ENCODE measurements at regions not wholly inside any gene's neighbourhood (a gene's known extent, or its start where the extent isn't known, plus 50 kb on each side); places are given as distances from the start of the nearest gene placed in this dataset.

GRCh38 chr3:74124782-74125181 is 489.7 kb downstream of the CNTN3 start:
- DNase-seq: no peak

DNA sequence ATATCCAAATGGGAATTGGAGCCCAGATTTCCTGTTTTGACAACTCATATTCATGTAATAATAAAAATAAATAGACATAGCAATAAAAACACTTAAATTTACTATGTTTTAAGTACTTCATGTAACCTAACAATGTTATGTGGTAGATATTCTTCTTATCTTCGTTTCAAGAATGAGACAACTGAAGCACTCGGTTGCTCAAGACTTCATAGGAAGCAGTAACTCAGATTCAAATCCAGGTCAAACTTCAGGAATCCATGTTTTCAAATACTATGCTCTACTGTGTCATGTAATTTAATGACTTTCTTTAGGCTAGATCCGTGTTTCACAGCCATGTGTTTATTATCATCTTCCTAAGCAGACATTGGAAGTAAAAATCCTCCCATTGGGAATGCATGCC is 492.2 kb downstream of the CNTN3 start:
- no peak for DNase-seq

DNA sequence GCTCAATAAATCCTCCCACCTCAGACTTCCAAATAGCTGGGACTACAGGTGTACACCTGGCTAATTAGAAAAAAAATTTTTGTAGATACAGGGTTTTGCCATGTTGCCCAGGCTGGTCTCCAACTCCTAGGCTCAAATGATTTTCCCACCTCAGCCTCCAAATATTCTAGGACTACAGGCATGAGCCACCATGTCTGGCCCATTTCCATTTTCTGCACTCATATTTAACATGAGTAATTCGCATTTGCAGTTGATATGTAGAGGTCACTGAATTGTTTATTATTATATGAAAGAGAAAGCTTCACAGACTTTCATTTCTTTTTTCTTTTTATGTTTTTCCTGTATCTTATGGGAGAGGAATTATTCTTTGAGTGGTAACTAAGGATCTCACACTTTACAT is 492.7 kb downstream of the CNTN3 start:
- DNase-seq: peak; percentile 30

GRCh38 chr3:74119221-74119620 is 494.5 kb upstream of the PDZRN3 start:
- no peak for DNase-seq

DNA sequence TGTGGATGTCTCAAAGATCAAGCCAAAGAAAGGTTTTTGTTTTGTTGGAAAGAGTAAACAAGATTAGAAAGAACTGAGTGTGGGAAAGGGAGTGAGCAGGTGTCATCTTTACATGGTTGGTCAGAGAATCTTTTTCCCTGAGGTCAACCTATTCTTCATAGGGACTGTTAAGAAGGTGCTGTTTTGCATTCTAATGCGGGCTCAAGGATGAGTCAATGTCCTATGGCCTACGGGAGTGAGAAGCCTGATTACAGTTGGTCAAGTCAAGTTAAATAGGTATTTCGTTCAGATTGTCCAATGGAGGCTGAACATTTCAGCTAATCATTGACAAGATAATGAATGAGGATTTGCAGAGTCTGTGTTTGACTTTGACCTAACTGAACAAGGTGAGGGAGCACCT is 491.2 kb upstream of the PDZRN3 start:
- no peak for DNase-seq

DNA sequence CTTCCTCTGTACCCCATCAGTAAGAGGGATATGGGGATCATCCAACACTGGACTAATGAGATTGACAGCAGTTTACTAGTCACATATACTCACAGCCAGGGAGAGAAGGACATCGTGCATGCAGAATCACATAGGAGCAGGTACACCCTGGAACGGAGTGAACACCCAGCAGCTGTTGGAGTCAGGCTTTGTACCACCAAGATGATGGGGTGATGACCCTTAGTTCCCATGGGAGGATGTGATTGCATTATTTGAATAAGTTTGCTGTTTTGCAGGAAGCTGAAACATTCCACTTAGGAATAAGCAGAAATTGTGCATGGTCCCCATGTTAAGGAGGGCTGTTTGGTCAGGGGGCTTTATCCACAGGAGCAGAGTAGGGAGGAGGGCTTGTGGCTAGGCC is 482.7 kb upstream of the PDZRN3 start:
- DNase-seq: no peak

- peak; percentile 29 for DNase-seq
These were observed 482.2 kb upstream of the PDZRN3 start for GRCh38 chr3:74106925-74107324.

- no peak for DNase-seq
These were observed 466.5 kb upstream of the PDZRN3 start for GRCh38 chr3:74091204-74091603.

DNA sequence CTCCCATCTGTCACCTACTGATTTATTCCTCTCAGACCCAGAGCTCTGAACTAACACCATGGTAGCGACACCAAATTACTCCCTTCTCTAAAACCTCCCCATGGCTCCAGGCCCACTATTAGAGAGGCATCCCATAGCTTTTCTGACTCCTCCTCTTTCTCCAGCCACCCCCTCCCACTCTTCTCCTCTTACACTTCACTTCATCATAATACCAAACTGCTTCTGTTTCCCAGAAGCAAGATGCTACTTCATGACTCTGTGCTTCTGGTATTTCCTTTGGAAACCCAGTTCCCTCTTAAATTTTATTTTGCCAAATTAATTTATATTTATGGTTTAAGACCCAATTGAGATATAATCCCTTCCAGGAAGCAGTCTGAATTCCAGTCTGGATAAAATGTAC is 465.1 kb upstream of the PDZRN3 start:
- DNase-seq: peak; percentile 81

GRCh38 chr3:74080056-74080461 is 455.3 kb upstream of the PDZRN3 start:
- no peak for DNase-seq

DNA sequence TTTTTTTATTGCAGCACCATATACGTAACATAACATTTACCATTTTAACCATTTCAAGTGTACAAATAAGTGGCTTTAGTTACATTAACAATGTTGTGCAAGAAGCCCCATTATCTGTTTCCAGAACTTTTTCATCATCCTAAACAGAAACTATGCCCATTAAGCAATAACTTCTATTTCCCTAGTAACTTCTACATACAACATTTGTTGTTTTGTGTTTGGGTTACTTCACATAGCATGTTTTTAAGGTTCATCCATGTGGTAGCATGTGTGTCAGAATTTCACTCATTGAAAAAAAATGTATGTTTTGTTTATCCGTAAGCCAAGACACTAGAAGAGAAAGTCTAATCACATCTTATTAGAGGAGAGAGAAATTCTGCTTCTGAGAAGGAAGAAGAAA is 450.5 kb upstream of the PDZRN3 start:
- DNase-seq: no peak

DNA sequence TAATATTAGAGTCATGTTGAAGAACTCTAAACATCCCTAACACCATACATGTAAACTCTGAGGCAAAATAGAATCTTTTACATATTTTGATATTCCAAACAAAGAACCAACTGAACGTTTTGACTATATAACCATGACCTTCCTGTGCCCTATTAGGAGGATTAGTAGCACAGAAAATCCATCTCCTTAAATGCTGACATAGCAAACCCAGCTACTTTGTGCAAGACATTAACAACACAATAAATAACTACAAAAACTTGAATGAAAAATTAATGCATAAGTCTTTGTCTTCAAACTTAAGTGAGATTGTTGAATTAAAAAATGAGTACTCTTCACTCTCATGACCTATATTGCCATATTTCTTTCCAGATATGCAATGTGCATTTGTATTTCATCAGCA is 450.0 kb upstream of the PDZRN3 start:
- DNase-seq: no peak

DNA sequence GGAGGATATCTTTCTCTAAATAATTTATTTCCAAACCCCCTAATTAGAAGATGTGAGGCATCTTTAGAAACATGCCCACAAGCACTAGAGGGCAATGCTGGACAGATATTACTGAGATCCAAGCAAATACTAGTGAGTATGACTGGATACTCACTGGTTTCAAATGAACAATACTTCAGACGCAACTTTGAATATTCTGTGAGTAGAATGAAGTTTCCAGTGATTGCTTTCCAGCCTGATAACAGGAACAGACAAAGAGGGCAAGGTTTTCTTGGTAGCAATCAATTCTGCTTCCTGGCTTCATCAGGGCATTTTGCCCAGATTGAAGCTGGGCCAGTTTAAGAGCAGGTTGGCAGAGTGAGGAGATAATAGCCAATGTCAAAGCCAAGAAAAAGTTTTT is 442.6 kb upstream of the PDZRN3 start:
- DNase-seq: peak; percentile 50

GRCh38 chr3:74066456-74066855 is 441.7 kb upstream of the PDZRN3 start:
- DNase-seq: no peak

GRCh38 chr3:74059923-74060600 is 435.3 kb upstream of the PDZRN3 start:
- no peak for DNase-seq

DNA sequence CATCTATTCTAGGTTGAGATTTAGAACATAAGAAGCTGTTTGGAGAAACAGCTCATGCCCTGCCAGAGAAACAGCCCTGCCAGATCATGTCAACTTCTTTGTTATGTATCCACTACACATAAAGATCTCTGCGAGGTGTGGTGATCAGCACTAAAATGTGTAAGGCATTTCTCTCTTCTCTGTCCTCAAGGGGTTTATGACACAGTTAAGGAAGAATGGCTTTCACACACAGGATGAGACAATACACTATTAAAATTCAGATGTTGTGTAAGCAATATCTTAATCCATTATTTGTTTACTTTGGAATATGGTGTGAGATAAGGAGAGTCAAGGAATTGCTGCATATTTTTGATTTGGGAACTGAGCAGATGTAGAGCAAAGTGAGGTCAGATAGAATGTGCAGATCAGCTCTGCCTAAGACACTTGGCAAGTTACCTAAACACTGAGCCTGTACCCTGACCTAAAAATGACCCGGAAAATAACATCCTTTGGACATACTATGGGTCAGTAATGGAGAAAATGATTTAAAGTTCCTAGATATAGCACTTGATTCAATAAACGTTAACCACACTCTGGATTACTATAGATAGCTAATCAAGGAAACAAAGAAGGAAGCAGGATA is 434.7 kb upstream of the PDZRN3 start:
- no peak for DNase-seq

DNA sequence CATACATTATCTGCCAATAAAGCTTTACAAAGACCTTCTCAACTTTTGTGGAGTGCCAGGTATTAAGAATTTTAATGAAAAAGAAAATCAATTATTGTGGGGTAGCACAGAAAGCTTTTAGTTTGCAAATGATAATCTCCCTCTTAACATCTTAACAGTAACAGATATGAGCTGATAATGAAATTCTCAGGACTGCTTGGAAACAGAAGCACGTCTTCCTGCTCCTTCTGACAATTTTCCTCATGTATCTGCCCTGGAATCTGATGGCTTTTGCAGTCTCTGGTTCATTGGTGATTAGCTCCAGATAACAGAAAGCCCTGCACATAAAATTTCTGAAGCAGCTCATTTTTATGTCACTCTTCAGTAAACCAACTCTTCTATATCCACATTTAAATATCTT is 432.4 kb upstream of the PDZRN3 start:
- DNase-seq: no peak

DNA sequence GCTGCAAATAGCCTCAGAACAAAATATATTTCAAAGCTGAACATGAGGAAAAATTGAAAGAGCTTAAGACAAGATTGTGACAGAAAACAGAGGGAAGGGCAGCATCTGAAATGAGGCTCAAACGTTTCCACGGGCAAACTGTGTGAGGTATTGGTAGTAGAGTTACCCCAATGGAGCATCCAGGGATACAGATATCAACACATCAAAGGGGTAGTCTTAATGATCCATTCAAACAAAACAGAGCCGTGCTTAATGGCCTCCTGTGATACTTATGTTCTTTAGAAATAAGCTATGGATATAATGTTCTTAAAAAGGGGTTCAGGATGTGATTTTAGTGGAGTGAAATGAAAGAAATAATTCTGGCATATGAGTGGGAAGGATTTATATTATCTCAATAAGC is 430.3 kb upstream of the PDZRN3 start:
- DNase-seq: no peak

GRCh38 chr3:74054566-74054965 is 429.8 kb upstream of the PDZRN3 start:
- no peak for DNase-seq

DNA sequence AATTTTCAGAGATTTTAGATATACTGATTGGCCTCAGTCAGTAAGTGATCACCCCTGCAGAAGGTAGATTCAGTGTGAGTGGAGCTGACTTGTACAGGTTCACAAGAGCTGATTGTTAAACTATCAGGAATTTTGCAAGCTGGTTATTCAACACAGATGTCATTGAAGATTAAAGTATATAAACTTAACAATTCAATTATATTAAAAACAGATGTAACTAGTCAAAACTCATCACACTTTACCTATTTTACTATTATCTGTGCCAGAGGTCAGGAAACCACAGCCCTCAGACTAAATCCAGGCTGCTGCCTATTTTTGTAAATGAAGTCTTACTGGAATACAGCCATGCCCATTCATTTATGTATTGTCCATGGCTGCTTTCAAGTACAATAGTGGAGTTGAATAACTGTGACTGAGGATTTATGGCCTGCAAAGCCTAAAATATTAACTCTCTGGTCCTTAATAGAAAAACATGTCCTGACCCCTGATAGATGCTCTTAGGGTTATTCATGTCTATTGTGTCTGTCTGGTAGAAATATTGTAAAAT is 429.3 kb upstream of the PDZRN3 start:
- DNase-seq: no peak

DNA sequence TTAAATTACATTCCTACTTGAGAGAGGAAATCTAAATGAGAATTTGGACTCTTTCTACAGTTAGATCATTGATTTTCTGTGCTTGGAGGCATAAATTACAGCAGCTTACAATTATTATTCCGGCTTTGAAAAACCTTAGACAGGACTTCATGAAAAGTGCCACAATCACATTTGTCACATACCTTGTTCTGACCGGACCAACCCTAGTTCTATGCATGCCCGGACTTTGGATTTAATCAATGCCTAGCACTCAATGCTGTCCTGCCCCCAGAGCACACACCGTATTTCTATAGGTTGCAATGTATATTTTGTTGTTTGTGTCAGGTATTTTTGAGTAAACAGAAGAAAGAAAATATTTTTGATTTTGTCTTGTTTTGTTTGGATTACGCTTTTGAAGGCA is 424.7 kb upstream of the PDZRN3 start:
- DNase-seq: no peak

DNA sequence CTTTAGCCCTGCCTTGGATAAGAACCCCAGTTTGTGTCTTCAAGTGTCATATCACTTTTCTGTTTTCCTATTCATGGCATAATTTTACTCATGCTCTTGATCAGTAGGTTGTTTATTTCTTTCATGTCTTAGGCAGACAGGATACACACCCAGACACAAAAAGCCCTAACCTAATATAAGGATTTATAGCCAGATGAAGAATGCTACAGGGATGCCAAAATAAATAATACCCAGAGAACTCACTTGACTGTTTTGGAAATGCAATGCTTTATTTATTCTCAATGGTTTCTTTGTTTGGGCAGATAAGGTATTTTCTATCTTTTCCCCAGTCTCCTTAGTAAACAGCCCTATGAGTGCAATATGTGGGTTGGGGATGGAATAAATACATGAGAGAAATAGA is 424.0 kb upstream of the PDZRN3 start:
- peak; percentile 2 for DNase-seq

GRCh38 chr3:74045000-74045399 is 420.3 kb upstream of the PDZRN3 start:
- no peak for DNase-seq

- no peak for DNase-seq
These were observed 416.4 kb upstream of the PDZRN3 start for GRCh38 chr3:74041068-74041675.

Data from fibroblast of skin of back (primary cell).